B cell (primary cell): ENCODE measurements at regions not wholly inside any gene's neighbourhood (a gene's known extent, or its start where the extent isn't known, plus 50 kb on each side); places are given as distances from the start of the nearest gene placed in this dataset.

Experiments used
- ATAC-seq: fragments of 200-7000 bp; cut with Tn5 transposase; one replicate; pipeline ENCODE4 v1.10.0; 2021; ENCODE audit warnings: low read depth, mild to moderate bottlenecking, moderate number of reproducible peaks, moderate library complexity
- CTCF ChIA-PET: fragments of 350-600 bp; sonication (Branson Sonifier 250); formaldehyde crosslinking; loops from one replicate; lab custom pipeline; 2021; ENCODE audit warnings: antibody characterized with exemption, inconsistent platforms; lab: Charles Lee
- POLR2A ChIA-PET: fragments of 350-600 bp; sonication (Branson Sonifier 250); formaldehyde crosslinking; loops from one replicate; lab custom pipeline; 2021; ENCODE audit warnings: antibody characterized with exemption; lab: Charles Lee
- DNase-seq: peaks from one replicate; pipeline ENCODE4 v3.0.0; 2013
- H2AFZ ChIP-seq: 2 replicates; pipeline ENCODE4 v1.6.1; 2012; ENCODE audit warnings: mild to moderate bottlenecking, low read depth, low read length; ENCODE audit not compliant: insufficient read depth, poor library complexity, severe bottlenecking
- H3K27ac ChIP-seq, 2 donors: 1 replicate in 1 of 2; 2 replicates in 1 of 2; pipeline ENCODE4 v1.5.1; 2012 to 2013; ENCODE audit warnings: low read length in 2 of 2, mild to moderate bottlenecking in 2 of 2, moderate library complexity in 1 of 2
- H3K27me3 ChIP-seq, 4 experiments: fragments of 200-600 bp in 1 of 4; sonication (generic) in 1 of 4; replicated peaks in 1 of 4; 1 replicate in 2 of 4; 2 replicates in 2 of 4; pipeline versions ENCODE4 v1.6.1 to v1.7.0; 2013 to 2016; ENCODE audit warnings: low read length in 3 of 4, mild to moderate bottlenecking in 2 of 4, mixed read lengths in 1 of 4, moderate library complexity in 1 of 4; ENCODE audit not compliant: insufficient read depth in 4 of 4, control insufficient read depth in 3 of 4; ENCODE audit errors: control extremely low read depth in 1 of 4
- H3K36me3 ChIP-seq, 2 experiments: replicated peaks in 1 of 2; 1 replicate in 1 of 2; 2 replicates in 1 of 2; pipeline versions ENCODE4 v1.6.1 to v1.7.1; 2013; ENCODE audit warnings: low read length in 1 of 2; ENCODE audit not compliant: insufficient read depth in 2 of 2, control insufficient read depth in 1 of 2; ENCODE audit errors: control extremely low read depth in 1 of 2, extremely low read depth in 1 of 2
- H3K4me1 ChIP-seq, 2 donors: fragments of 200-600 bp in 1 of 2; sonication (generic) in 1 of 2; 1 replicate in 1 of 2; 2 replicates in 1 of 2; pipeline versions ENCODE4 v1.5.1 to v1.6.1; 2013 to 2017; ENCODE audit warnings: low read length in 2 of 2; ENCODE audit not compliant: control insufficient read depth in 2 of 2, insufficient read depth in 2 of 2
- H3K4me2 ChIP-seq: replicated peaks from 2 replicates; pipeline ENCODE3; 2012; ENCODE audit warnings: mild to moderate bottlenecking, low read depth, low read length; ENCODE audit not compliant: poor library complexity, severe bottlenecking
- H3K4me3 ChIP-seq, 5 experiments: fragments of 200-600 bp in 1 of 5; sonication (generic) in 1 of 5; 1 replicate in 3 of 5; 2 replicates in 2 of 5; pipeline versions ENCODE4 v1.5.1 to v1.7.0; 2011 to 2016; ENCODE audit warnings: low read length in 4 of 5, mild to moderate bottlenecking in 4 of 5, low read depth in 2 of 5, control low read depth in 1 of 5, moderate library complexity in 1 of 5; ENCODE audit not compliant: insufficient read depth in 1 of 5; ENCODE audit errors: control extremely low read depth in 1 of 5, extremely low read depth in 1 of 5
- H3K79me2 ChIP-seq: fragments of 200-600 bp; sonication (generic); one replicate; pipeline ENCODE4 v1.6.0; 2016; ENCODE audit warnings: low read length; ENCODE audit not compliant: control insufficient read depth, insufficient read depth
- H3K9ac ChIP-seq: fragments of 200-600 bp; sonication (generic); 2 replicates; pipeline ENCODE4 v1.6.1; 2017; ENCODE audit warnings: mild to moderate bottlenecking, low read length, moderate library complexity
- H3K9me3 ChIP-seq, 3 donors: one replicate each; pipeline versions ENCODE4 v1.6.1 to v1.7.1; 2013; ENCODE audit warnings: low read length in 2 of 3; ENCODE audit not compliant: control insufficient read depth in 2 of 3, insufficient read depth in 1 of 3; ENCODE audit errors: control extremely low read depth in 1 of 3
- H4K20me1 ChIP-seq: 2 replicates; pipeline ENCODE4 v1.6.0; 2012; ENCODE audit warnings: mild to moderate bottlenecking, low read length; ENCODE audit not compliant: insufficient read depth, control insufficient read depth, poor library complexity, severe bottlenecking
- H3K27ac Mint-ChIP-seq: one replicate; pipeline ENCODE4 v1.8.0; 2021; ENCODE audit warnings: mixed read lengths
- H3K27me3 Mint-ChIP-seq: one replicate; pipeline ENCODE4 v1.8.0; 2021; ENCODE audit warnings: mixed read lengths
- H3K4me1 Mint-ChIP-seq: one replicate; pipeline ENCODE4 v1.8.0; 2021; ENCODE audit warnings: mixed read lengths
- H3K4me3 Mint-ChIP-seq: one replicate; pipeline ENCODE4 v1.8.0; 2021; ENCODE audit warnings: mixed read lengths
- H3K9me3 Mint-ChIP-seq: one replicate; pipeline ENCODE4 v1.8.0; 2022; ENCODE audit warnings: mixed read lengths; ENCODE audit not compliant: insufficient read depth
- CTCF ChIP-seq: fragments of 200-600 bp; IDR thresholded peaks from one replicate; pipeline ENCODE4 v1.8.0; 2022; ENCODE audit warnings: antibody characterized with exemption, mild to moderate bottlenecking
- EZH2 ChIP-seq: IDR thresholded peaks from 2 replicates; pipeline ENCODE4 v1.6.1; 2012; ENCODE audit warnings: borderline replicate concordance, low read depth, mild to moderate bottlenecking, moderate library complexity, low read length; ENCODE audit not compliant: insufficient read depth, poor library complexity, severe bottlenecking
- WGBS: methylation state at CpG from one replicate; pipeline ENCODE4 v1.1.5; 2013; ENCODE audit warnings: missing lambda C conversion rate; ENCODE audit not compliant: insufficient coverage; 5-methylcytosine and 5-hydroxymethylcytosine counted together
- intact Hi-C: fragments of 100-400 bp; cut with micrococcal nuclease; formaldehyde crosslinking; loops from one replicate; pipeline ENCODE4 v1.10.0; 2022

GRCh38 chr16:54816471-54816870, 114.2 kb upstream of the IRX5 start:
- H3K36me3 ChIP-seq: no peaks in the 10 kb centered on the region
- DNase-seq (no peak), ATAC-seq (no peak)
- H3K9me3 ChIP-seq: peaks cover 0 to 11% (median 0%) of the 10 kb centered on the region in 3 donors
- TF ChIP-seq CTCF (no peak), EZH2 (no peak)
- no peak overlapping the region for H2AFZ ChIP-seq
- H3K27me3 ChIP-seq: no peaks in the 10 kb centered on the region
- no peaks in the 10 kb centered on the region for H4K20me1 ChIP-seq
- H3K4me2 ChIP-seq: no peak overlapping the region
- Mint-ChIP-seq H3K4me1 (no peaks in the 10 kb centered on the region), H3K27ac (no peak overlapping the region), H3K27me3 (peaks cover 5% of the 10 kb centered on the region), H3K9me3 (no peaks in the 10 kb centered on the region), H3K4me3 (no peak overlapping the region)
- H3K9ac ChIP-seq: no peak overlapping the region
- H3K79me2 ChIP-seq: no peaks in the 10 kb centered on the region
- POLR2A ChIA-PET: no interaction called here
- intact Hi-C loops: no loop called here
- no peaks in the 10 kb centered on the region for H3K4me1 ChIP-seq
- no peak overlapping the region for H3K27ac ChIP-seq
- 17% methylated on average over 1 of the region's 3 CpGs for WGBS
- H3K4me3 ChIP-seq: no peak overlapping the region
- CTCF ChIA-PET: no interaction called here

GRCh38 chr16:54815177-54815576, 115.5 kb upstream of the IRX5 start:
- Histone ChIP-seq H3K9me3 (peaks cover 0 to 4% (median 0%) of the 10 kb centered on the region in 3 donors), H3K27me3 (no peaks in the 10 kb centered on the region), H3K4me2 (no peak overlapping the region), H3K79me2 (no peaks in the 10 kb centered on the region), H3K4me3 (no peak overlapping the region), H3K4me1 (no peaks in the 10 kb centered on the region), H4K20me1 (no peaks in the 10 kb centered on the region), H3K9ac (no peak overlapping the region), H3K27ac (no peak overlapping the region), H2AFZ (no peak overlapping the region), H3K36me3 (no peaks in the 10 kb centered on the region)
- no peak overlapping the region for H3K4me3 Mint-ChIP-seq
- H3K4me1 Mint-ChIP-seq: no peaks in the 10 kb centered on the region
- no peak for TF ChIP-seq CTCF
- TF ChIP-seq EZH2: no peak
- peaks cover under 1% of the 10 kb centered on the region for H3K9me3 Mint-ChIP-seq
- intact Hi-C loops: no loop called here
- ATAC-seq (no peak), DNase-seq (no peak)
- ChIA-PET CTCF (no interaction called here), POLR2A (no interaction called here)
- WGBS: 55% methylated on average over 2 of the region's 3 CpGs
- no peak overlapping the region for H3K27ac Mint-ChIP-seq
- H3K27me3 Mint-ChIP-seq: peaks cover 5% of the 10 kb centered on the region
